ENCODE measurements at regions not wholly inside any gene's neighbourhood (a gene's known extent, or its start where the extent isn't known, plus 50 kb on each side); places are given as distances from the start of the nearest gene placed in this dataset.
"Not testable (repeated sequence)": the region's sequence is repeated elsewhere in the genome, so short reads cannot be mapped to it uniquely, and the experiment has no call there.

- no peak for DNase-seq (ENCODE audit: low spot score)
These were observed 113.5 kb upstream of the TOPAZ1 start for GRCh38 chr3:44128057-44128775.

- no peak for DNase-seq (ENCODE audit: low spot score)
These were observed 111.4 kb upstream of the TOPAZ1 start for GRCh38 chr3:44130249-44130648.

DNA sequence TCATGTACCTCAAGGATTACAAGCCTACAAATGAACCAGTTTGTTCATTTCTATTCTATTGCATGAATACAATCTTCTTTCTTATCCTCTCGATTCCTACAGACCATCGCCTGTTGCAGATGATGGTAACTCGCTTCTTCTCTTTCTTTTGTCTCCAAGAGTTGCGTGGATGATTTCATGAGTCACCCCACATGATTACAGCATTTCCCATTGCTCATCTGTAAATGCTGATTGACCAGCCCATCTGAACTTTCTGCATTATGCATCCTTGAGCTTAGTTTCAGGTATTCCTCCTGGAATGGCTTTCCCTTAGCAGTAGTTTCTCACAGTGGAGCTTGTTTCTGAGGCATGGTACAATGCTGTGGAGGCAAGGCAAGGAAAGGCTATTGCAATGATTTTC, 109.6 kb upstream of the TOPAZ1 start:
- DNase-seq (ENCODE audit: low spot score): no peak

DNA sequence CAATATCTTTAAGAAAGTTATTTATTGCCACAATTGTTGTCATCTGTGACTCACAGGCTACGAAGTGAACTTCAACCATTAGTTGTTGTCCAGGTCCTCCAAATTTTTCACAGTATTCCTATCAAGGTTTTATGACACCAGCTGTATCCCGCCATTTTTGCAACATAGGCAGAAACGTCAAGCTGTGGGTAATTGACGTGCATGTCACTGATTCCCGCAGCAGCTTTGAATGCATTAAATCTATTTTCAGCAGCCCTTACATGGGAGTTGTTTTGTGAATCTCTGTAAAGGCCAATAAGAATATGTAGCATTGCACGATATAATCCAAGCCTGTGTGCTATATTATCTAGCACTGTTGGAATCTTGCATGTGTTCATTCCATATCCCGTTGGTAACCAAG, 109.1 kb upstream of the TOPAZ1 start:
- no peak for DNase-seq (ENCODE audit: low spot score)

DNA sequence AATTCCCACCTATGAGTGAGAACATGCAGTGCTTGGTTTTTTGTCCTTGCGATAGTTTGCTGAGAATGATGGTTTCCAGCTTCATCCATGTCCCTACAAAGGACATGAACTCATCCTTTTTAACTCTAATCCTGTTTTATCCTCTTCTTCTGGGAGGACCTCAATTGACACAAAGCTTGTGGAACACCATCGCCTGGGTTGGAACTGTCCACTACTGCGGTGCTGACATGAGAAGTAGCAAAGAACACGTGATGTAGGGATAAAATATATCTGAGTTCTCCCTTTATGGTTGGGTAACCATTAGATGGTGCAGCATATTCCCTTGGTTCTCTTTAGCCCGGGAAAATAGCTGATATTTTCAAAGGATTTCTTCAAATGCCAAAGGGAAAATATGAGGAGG, 105.3 kb upstream of the TOPAZ1 start:
- DNase-seq (ENCODE audit: low spot score): no peak

- no peak for DNase-seq (ENCODE audit: low spot score)
These were observed 95.6 kb upstream of the TOPAZ1 start for GRCh38 chr3:44146073-44146472.

DNA sequence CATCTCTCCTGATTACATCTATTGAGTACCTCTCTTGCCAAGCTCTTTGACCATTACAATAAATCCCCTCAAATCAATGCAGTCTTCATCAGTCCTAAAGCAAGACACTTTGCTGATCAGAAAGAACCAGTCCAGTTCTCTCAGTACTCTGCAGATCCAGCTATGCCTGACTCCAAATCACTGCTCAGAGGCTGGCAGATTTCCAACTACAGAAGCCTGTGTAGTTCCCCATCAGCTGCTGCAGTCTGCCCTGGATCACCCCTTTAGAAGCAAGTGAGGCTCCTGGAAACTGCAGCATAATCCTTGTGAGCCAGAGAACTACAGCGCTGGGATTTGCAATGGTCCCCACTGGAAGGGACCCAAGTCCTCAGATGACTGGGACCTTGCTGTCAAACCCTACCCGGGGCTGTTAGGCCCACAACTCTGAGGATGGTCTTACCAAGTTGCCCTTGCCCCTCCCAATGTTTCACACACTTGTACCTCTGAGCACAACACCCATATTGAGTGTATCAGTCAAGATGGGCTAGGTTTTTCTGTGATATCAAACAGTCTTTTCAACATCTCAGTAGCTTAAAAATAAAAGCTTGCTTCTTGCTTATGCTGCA, 81.9 kb upstream of the TOPAZ1 start:
- no peak for DNase-seq (ENCODE audit: low spot score)

DNA sequence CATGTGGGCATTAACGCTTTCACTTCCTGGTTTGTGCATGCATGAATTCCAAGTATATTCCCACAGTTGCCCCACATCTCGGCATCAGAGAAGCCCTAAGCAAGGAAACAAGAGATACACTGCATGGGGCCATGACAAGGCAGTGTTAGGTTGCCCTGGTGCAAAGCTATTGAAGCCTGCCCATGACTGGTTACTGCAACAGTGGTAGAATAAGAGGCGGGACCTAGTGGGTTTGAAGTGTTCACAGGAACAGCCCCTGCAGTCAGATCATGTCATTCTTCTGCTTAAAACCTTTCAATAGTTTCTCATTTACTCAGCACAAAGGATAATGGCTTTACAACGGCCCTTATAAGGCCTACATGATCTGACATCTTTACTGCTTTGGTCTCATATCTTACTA, 80.9 kb upstream of the TOPAZ1 start:
- DNase-seq (ENCODE audit: low spot score): no peak

DNA sequence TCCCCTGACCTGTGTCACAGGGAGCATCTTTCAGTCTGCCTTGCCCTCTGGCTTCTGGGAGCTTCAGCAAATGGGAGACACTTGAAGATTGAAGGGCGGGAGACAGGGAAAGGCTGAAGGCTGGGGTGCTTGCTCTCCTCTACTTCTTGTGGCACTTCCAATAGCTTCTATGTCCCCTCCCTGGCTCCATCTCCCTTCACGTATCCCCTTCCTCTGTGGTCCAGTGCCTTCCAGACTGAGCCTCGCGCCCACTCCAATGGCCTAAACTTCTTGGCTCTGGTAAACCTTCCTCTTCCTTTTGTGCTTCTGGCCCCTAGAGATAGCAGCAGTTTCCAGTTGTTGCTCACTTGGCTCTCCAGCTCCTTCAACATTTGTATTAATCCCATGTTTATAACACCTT, 69.8 kb upstream of the TOPAZ1 start:
- DNase-seq (ENCODE audit: low spot score): no peak

GRCh38 chr3:44172701-44173100, 69.0 kb upstream of the TOPAZ1 start:
- not testable (repeated sequence) for DNase-seq (ENCODE audit: low spot score)

GRCh38 chr3:44173263-44173662, 68.4 kb upstream of the TOPAZ1 start:
- no peak for DNase-seq (ENCODE audit: low spot score)

GRCh38 chr3:44175070-44175469, 66.6 kb upstream of the TOPAZ1 start:
- DNase-seq (ENCODE audit: low spot score): no peak

- DNase-seq (ENCODE audit: low spot score): no peak
These were observed 62.4 kb upstream of the TOPAZ1 start for GRCh38 chr3:44179246-44179645.

GRCh38 chr3:44184319-44184953, 57.2 kb upstream of the TOPAZ1 start:
- DNase-seq (ENCODE audit: low spot score): no peak

DNA sequence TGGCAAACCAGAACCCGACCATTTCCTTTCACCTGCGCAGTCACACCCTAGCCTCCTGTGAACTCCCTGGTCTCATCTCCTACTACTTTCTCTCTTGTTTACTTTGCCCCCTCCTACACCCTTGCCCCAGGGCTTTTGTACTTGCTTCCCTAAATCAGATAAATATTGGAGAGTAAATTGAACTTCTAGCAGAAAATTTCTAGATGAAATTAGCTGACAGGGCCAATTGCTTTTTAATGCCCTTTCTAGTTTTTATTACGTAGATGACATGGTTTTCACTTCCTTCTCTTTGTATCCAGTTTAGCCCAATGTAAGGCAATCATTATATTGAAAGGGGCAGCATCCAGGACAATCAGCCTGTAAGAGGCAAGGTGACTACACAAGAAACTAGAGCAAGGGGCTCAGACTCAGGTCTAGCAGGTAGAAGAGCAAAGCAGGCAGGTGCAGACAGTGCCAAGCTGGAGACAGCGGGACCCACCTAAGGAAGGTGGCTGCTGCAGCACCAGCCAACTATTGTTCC, 56.2 kb upstream of the TOPAZ1 start:
- DNase-seq (ENCODE audit: low spot score): no peak

GRCh38 chr3:44186111-44186672, 55.5 kb upstream of the TOPAZ1 start:
- no peak for DNase-seq (ENCODE audit: low spot score)

GRCh38 chr3:44186712-44187111, 55.0 kb upstream of the TOPAZ1 start:
- no peak for DNase-seq (ENCODE audit: low spot score)
